GM20000 (cell line): ENCODE measurements at regions not wholly inside any gene's neighbourhood (a gene's known extent, or its start where the extent isn't known, plus 50 kb on each side); places are given as distances from the start of the nearest gene placed in this dataset.
"Not testable (repeated sequence)": the region's sequence is repeated elsewhere in the genome, so short reads cannot be mapped to it uniquely, and the experiment has no call there.

Experiments used
- DNase-seq: peaks from one replicate; pipeline ENCODE4 v3.0.0; 2012; ENCODE audit warnings: low spot score
- TF ChIP-seq, protein P1 (sequence below): IDR thresholded peaks from 2 replicates; pipeline ENCODE4 v1.5.1; 2012; ENCODE audit warnings: mild to moderate bottlenecking, control low read depth; ENCODE audit errors: extremely low read depth, missing control alignments

DNA sequence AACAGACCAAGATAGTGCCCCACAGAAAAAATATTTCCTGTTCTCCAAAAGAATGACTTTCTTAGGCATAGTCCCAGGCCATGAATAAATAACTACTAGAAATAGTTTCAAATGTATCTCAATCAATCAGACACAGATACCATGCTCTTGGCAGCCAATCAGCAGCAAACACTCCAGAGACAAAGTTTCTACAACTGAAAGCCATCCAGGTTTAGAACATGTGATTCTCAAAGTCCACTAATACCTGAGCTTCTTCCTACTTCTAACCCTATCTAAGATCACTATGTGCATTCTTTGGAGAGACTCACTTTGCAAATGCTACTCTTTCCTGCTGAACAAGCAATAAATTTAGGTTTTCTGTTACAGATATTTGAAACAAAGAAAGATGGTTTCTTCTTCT, 425.8 kb upstream of the GRIN3A start:
- TF ChIP-seq, protein P1, sequence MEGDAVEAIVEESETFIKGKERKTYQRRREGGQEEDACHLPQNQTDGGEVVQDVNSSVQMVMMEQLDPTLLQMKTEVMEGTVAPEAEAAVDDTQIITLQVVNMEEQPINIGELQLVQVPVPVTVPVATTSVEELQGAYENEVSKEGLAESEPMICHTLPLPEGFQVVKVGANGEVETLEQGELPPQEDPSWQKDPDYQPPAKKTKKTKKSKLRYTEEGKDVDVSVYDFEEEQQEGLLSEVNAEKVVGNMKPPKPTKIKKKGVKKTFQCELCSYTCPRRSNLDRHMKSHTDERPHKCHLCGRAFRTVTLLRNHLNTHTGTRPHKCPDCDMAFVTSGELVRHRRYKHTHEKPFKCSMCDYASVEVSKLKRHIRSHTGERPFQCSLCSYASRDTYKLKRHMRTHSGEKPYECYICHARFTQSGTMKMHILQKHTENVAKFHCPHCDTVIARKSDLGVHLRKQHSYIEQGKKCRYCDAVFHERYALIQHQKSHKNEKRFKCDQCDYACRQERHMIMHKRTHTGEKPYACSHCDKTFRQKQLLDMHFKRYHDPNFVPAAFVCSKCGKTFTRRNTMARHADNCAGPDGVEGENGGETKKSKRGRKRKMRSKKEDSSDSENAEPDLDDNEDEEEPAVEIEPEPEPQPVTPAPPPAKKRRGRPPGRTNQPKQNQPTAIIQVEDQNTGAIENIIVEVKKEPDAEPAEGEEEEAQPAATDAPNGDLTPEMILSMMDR = no peak

DNA sequence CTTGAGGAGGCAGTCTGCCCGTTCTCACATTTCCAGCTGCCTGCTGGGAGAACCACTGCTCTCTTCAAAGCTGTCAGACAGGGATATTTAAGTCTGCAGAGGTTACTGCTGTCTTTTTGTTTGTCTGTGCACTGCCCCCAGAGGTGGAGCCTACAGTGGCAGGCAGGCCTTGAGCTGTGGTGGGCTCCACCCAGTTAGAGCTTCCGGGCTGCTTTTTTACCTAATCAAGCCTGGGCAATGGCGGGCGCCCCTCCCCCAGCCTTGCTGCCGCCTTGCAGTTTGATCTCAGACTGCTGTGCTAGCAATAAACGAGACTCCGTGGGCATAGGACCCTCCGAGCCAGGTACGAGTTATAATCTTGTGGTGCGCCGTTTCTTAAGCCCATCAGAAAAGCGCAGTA, 414.6 kb upstream of the GRIN3A start:
- DNase-seq = not testable (repeated sequence)

More for the DNA sequence above, 425.8 kb upstream of the GRIN3A start:
- DNase-seq = no peak

DNA sequence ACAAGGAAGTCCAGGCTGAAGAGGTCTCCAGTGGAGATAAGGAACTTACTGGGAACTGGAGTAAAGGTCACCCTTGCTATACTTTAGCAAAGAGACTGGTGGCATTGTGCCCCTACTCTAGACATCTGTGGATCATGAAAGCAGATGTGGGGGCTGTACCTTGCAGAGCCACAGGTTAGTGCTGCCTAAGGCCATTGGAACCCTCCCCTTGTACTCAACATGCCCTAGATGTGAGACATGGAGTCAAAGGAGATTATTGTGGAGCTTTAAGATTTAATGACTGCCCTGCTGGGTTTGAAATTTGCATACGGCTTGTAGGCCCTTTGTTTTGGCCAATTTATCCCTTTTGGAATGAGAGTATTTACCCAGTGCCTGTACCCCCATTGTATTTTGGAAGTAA, 397.3 kb upstream of the GRIN3A start:
- no peak for DNase-seq
- TF ChIP-seq, protein P1 = no peak

DNA sequence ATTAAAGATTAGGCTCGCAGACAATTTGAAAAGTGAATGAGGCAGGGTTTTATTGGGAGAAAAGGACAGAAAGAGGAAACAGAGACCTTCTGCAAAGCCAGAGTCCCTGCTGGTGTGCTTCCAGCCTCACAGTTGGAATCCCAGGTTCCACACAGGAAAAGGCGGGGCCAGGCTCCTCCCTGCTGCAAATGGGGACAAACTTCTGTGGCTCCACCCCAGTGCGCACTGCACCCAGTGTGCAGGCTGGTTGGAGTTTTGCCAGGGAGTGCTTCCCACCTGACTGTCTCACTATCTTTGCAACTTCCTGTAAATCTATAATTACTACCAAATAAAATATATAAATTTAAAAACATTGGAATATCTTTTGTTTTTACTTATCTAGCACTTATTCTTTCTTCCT, 386.0 kb upstream of the GRIN3A start:
- TF ChIP-seq, protein P1 = no peak
- no peak for DNase-seq

DNA sequence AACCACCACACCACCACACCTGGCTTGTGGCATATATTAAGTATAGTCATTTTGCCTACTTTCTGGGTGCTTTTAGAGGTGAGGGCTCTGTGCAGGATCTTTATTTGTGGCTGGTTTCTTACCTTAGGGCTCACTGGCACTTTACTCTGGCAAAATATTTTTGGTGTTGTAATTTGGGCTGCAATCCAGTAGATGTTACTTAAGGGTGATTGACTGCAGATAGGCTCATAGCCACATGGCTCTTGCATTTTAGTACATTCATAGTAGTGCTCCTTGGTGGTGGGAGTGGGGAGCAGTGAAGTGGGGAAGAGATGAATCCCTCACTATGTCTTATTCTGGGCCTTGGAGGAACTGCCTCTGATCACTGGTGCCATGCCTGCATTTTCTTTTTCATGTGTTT, 376.1 kb upstream of the GRIN3A start:
- no peak for DNase-seq
- TF ChIP-seq, protein P1 = no peak

DNA sequence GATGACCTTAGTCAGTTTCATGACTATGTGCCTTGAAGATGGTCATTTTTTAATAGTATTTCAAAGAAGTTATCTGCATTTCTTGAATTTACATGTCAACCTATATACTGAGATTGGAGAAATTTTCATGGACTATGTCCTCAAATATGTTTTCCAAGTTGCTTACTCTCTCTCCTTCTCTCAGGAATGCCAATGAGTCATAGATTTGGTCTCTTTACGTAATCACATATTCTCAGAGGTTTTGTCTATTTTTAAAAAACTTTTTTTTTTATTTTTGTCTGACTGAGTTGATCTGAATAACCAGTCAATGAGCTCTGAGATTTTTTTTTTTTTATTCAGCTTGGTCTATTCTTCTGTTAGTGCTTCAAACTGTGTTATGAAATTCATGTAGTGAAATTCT, 374.7 kb upstream of the GRIN3A start:
- DNase-seq = no peak
- TF ChIP-seq, protein P1 = no peak

DNA sequence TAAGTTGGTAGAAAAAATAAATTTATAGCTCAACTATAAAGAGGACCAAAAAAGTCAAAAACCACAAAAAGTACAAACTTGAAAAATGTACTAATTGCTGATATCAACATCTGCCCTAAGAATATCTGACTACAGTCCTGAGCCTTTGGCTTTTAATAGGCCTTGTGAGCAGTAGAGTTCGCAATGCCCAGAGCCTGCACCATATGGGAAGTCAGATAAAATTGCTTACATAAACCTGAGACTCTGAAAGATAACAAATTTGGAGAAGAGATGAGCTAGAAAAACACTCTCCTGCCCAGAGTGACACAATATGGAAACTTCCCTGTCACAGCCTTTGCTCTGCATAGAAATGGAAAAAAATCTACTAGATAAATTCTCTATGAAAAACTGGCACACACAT, 368.0 kb upstream of the GRIN3A start:
- no peak for DNase-seq
- TF ChIP-seq, protein P1 = no peak

DNA sequence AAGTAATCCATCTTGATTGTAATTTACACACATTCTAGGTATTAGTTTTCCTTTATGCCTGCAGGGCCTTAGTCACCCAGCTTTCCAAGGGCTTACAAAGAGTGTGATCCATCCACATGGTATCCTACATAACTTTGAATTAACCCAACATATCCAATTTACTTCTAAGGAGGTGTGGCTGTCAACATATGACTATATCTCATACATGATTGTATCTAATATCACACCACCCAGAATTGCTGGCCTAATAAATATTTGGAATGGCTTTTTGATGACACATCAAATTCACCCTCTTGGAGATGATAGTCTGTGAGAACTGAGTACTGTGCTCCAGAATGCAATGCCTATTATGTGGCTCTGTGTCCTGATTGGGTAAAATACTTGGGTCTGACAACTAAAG, 363.3 kb upstream of the GRIN3A start:
- no peak for DNase-seq
- TF ChIP-seq, protein P1 = no peak
